GM12873 (cell line): ENCODE measurements at regions not wholly inside any gene's neighbourhood (a gene's known extent, or its start where the extent isn't known, plus 50 kb on each side); places are given as distances from the start of the nearest gene placed in this dataset.

Experiments used
- TF ChIP-seq, protein P1 (sequence below): IDR thresholded peaks from 2 replicates; pipeline ENCODE4 v1.5.1; 2012; ENCODE audit warnings: low read depth, mild to moderate bottlenecking, moderate library complexity, low read length, control low read depth; ENCODE audit not compliant: insufficient read depth; ENCODE audit errors: missing control alignments

DNA sequence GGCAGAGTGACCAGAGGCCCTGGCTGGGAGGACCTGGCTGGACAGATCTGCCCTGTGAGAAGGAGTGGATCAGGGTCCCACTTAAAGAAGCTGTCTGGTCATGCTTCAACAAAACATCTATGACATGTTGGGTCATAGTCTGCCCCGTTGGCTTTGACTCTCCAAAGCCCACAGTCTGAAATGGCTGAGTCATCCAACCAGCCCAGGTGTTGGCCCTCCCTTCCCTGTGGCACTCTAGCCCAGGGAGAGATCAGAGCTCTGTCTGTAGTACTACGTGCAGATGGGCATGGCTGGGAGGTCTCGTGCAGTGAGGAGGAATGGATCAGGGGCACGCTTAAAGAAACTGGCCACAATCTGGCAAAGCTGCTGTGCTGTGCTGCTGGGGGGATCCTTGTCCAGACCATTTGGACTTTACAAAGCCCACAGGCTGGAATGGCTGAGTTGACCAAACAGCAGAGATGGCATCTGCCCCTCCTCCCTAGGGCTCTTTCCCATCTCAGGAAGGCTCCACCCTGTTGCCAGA is 206.1 kb downstream of the TUSC1 start:
- TF ChIP-seq, protein P1, sequence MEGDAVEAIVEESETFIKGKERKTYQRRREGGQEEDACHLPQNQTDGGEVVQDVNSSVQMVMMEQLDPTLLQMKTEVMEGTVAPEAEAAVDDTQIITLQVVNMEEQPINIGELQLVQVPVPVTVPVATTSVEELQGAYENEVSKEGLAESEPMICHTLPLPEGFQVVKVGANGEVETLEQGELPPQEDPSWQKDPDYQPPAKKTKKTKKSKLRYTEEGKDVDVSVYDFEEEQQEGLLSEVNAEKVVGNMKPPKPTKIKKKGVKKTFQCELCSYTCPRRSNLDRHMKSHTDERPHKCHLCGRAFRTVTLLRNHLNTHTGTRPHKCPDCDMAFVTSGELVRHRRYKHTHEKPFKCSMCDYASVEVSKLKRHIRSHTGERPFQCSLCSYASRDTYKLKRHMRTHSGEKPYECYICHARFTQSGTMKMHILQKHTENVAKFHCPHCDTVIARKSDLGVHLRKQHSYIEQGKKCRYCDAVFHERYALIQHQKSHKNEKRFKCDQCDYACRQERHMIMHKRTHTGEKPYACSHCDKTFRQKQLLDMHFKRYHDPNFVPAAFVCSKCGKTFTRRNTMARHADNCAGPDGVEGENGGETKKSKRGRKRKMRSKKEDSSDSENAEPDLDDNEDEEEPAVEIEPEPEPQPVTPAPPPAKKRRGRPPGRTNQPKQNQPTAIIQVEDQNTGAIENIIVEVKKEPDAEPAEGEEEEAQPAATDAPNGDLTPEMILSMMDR: no peak

DNA sequence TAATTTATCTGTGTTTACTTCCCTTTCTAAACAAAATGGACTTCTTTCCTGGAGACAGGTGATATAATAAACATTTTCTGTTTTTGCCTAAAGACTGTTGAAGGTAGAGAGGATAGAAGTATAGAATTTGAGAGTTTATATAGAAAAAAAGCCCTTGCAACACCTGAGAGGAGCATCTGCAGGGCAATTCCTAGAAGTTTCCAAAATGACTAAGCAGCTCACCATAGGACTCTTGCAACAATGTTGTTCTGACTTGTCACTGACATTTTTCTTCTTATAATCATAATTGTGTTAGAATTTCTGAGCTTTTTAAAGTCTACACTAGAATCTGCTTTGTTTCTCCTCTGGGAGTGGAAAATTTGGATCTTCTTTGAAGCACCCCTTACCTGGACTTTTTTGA is 216.8 kb downstream of the TUSC1 start:
- TF ChIP-seq, protein P1: no peak

DNA sequence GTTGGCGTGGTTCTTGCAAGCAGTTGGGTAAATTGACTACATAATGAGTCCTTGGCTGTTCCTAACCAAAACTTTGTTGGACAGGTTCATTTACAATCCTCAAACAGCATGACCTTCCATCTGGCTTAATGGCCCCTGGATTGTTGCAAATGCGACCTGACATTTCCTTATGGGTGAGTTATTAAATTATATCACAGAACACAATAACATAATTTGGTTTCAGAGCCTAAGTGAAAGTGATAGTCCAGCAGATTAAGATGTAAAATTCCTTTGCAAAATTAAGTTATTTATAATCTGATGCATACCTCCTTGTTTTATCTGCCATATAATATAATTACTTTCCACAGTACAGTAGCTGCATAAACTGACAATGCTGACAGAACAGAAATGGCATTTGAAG is 224.4 kb downstream of the TUSC1 start:
- TF ChIP-seq, protein P1: no peak

GRCh38 chr9:25449503-25449902 is 228.7 kb downstream of the TUSC1 start:
- TF ChIP-seq, protein P1: no peak

DNA sequence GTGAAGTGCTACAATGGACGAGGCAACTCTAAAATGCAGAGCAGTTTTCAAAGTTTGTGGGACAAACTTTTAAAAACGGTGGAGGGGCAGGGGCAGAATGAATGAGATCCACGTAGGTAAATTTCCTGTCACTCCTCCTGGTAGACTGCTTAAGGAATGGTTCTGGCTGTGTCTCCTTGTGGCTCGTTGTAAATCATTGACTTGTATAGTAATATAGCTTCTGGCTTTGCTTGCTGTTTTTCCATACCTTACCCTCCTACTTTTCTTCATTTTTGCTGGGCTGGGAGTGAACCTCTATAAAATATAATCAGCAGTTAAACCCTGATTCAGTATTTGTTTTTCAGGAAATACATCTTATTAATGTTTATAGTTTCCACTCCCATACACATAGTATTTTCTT is 235.7 kb downstream of the TUSC1 start:
- TF ChIP-seq, protein P1: no peak

GRCh38 chr9:25427898-25428297 is 250.3 kb downstream of the TUSC1 start:
- TF ChIP-seq, protein P1: no peak

DNA sequence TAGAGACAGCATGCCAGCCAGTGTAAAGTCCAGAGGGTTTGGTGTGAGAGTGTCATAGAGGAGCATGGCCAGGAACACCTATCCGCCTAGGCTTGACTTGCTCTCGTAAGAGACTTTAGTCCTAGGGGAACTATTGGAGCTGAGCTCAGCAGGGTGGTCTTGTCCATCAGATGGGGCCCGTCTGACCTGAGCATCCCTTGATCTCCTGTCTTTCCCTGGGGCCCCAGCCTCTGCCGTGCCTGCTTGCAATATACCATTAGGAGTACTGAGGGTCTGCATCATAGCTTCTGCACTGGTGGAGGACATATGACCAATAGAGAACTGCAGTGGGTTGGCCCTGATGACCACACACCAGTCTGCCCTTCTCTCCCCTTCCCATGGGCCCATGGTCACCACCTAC is 251.0 kb downstream of the TUSC1 start:
- TF ChIP-seq, protein P1: no peak
